CD14-positive monocyte (primary cell): ENCODE measurements at regions not wholly inside any gene's neighbourhood (a gene's known extent, or its start where the extent isn't known, plus 50 kb on each side); places are given as distances from the start of the nearest gene placed in this dataset.

ENCODE experiments used
- DNase-seq, 3 donors: peaks; one replicate each; pipeline ENCODE4 v3.0.0-alpha.2; 2011 to 2022
- H2AFZ ChIP-seq: 2 replicates; pipeline ENCODE4 v1.6.0; 2012; ENCODE audit warnings: mild to moderate bottlenecking, low read depth, low read length, inconsistent platforms; ENCODE audit not compliant: insufficient read depth, poor library complexity, severe bottlenecking
- H3K27ac ChIP-seq, 2 donors: 1 replicate in 1 of 2; 2 replicates in 1 of 2; pipeline ENCODE4 v1.5.1; 2012 to 2013; ENCODE audit warnings: low read length in 2 of 2, control low read depth in 1 of 2, inconsistent platforms in 1 of 2, low read depth in 1 of 2, mild to moderate bottlenecking in 1 of 2
- H3K27me3 ChIP-seq, 2 donors: one replicate each; pipeline versions ENCODE4 v1.6.0 to v1.6.1; 2011 to 2013; ENCODE audit warnings: low read length in 2 of 2; ENCODE audit not compliant: control insufficient read depth in 2 of 2, insufficient read depth in 2 of 2
- H3K36me3 ChIP-seq, 2 donors: replicated peaks in 1 of 2; 1 replicate in 1 of 2; 2 replicates in 1 of 2; pipeline versions ENCODE4 v1.5.1 to v1.6.1; 2012 to 2013; ENCODE audit warnings: low read length in 2 of 2, control low read depth in 1 of 2, inconsistent platforms in 1 of 2, mild to moderate bottlenecking in 1 of 2; ENCODE audit not compliant: insufficient read depth in 2 of 2, control insufficient read depth in 1 of 2
- H3K4me1 ChIP-seq, 2 donors: 1 replicate in 1 of 2; 2 replicates in 1 of 2; pipeline versions ENCODE4 v1.5.1 to v1.6.1; 2012 to 2013; ENCODE audit warnings: low read length in 2 of 2, control low read depth in 1 of 2, inconsistent platforms in 1 of 2, mild to moderate bottlenecking in 1 of 2, moderate library complexity in 1 of 2; ENCODE audit not compliant: insufficient read depth in 2 of 2, control insufficient read depth in 1 of 2
- H3K4me2 ChIP-seq: replicated peaks from 2 replicates; pipeline ENCODE3; 2012; ENCODE audit warnings: low read length, moderate library complexity, mild to moderate bottlenecking; ENCODE audit not compliant: poor library complexity, severe bottlenecking; ENCODE audit errors: extremely low read depth
- H3K4me3 ChIP-seq, 3 experiments: fragments of 200-600 bp in 1 of 3; sonication (generic) in 1 of 3; replicated peaks in 1 of 3; 1 replicate in 2 of 3; 2 replicates in 1 of 3; pipeline ENCODE4 v1.5.1; 2011 to 2013; ENCODE audit warnings: low read length in 3 of 3, mild to moderate bottlenecking in 3 of 3, control low read depth in 2 of 3, low read depth in 2 of 3, inconsistent platforms in 1 of 3, moderate library complexity in 1 of 3
- H3K79me2 ChIP-seq: 2 replicates; pipeline ENCODE4 v1.6.0; 2012; ENCODE audit warnings: mild to moderate bottlenecking, control low read depth, inconsistent platforms, low read length, moderate library complexity; ENCODE audit not compliant: insufficient read depth
- H3K9ac ChIP-seq: 2 replicates; pipeline ENCODE4 v1.6.0; 2017; ENCODE audit warnings: low read length, mild to moderate bottlenecking; ENCODE audit not compliant: insufficient read depth, poor library complexity, severe bottlenecking
- H3K9me3 ChIP-seq, 2 donors: replicated peaks in 1 of 2; 1 replicate in 1 of 2; 2 replicates in 1 of 2; pipeline versions ENCODE4 v1.5.1 to v1.6.1; 2012 to 2013; ENCODE audit warnings: low read length in 2 of 2, control low read depth in 1 of 2; ENCODE audit not compliant: control insufficient read depth in 1 of 2, insufficient read depth in 1 of 2
- H4K20me1 ChIP-seq: 2 replicates; pipeline ENCODE4 v1.6.0; 2012; ENCODE audit warnings: mild to moderate bottlenecking, low read length, control low read depth, moderate library complexity; ENCODE audit not compliant: insufficient read depth
- H3K27ac Mint-ChIP-seq, 7 donors: one replicate each; pipeline ENCODE4 v1.8.0; 2020; ENCODE audit warnings: mild to moderate bottlenecking in 7 of 7, mixed read lengths in 7 of 7, moderate library complexity in 6 of 7, inconsistent platforms in 2 of 7
- H3K27me3 Mint-ChIP-seq, 3 donors: one replicate each; pipeline ENCODE4 v1.8.0; 2021 to 2022; ENCODE audit warnings: low read depth in 3 of 3, mild to moderate bottlenecking in 3 of 3, mixed read lengths in 3 of 3, moderate library complexity in 3 of 3, inconsistent platforms in 1 of 3
- H3K36me3 Mint-ChIP-seq, 2 donors: one replicate each; pipeline ENCODE4 v1.8.0; 2020; ENCODE audit warnings: mixed read lengths in 2 of 2, inconsistent platforms in 1 of 2, mild to moderate bottlenecking in 1 of 2
- H3K4me1 Mint-ChIP-seq: one replicate; pipeline ENCODE4 v1.8.0; 2020; ENCODE audit warnings: mild to moderate bottlenecking, mixed read lengths
- H3K4me3 Mint-ChIP-seq, 2 donors: one replicate each; pipeline ENCODE4 v1.8.0; 2020; ENCODE audit warnings: mild to moderate bottlenecking in 2 of 2, mixed read lengths in 2 of 2, moderate library complexity in 1 of 2
- H3K9me3 Mint-ChIP-seq, 7 donors: one replicate each; pipeline ENCODE4 v1.8.0; 2020 to 2022; ENCODE audit warnings: mixed read lengths in 7 of 7, mild to moderate bottlenecking in 6 of 7, moderate library complexity in 6 of 7, inconsistent platforms in 2 of 7
- WGBS: methylation state at CpG from one replicate; pipeline ENCODE4 v1.1.5; 2013; ENCODE audit warnings: missing lambda C conversion rate; ENCODE audit not compliant: insufficient coverage; 5-methylcytosine and 5-hydroxymethylcytosine counted together
- intact Hi-C, 2 donors: fragments of 100-400 bp; cut with micrococcal nuclease; formaldehyde crosslinking; loops; one replicate each; pipeline versions ENCODE4 v1.15.0 to v1.15.1; 2023
- TF ChIP-seq, protein P1 (sequence below): fragments of 200-600 bp; IDR thresholded peaks from one replicate; pipeline ENCODE4 v1.8.0; 2022; ENCODE audit warnings: antibody characterized with exemption, mild to moderate bottlenecking

DNA sequence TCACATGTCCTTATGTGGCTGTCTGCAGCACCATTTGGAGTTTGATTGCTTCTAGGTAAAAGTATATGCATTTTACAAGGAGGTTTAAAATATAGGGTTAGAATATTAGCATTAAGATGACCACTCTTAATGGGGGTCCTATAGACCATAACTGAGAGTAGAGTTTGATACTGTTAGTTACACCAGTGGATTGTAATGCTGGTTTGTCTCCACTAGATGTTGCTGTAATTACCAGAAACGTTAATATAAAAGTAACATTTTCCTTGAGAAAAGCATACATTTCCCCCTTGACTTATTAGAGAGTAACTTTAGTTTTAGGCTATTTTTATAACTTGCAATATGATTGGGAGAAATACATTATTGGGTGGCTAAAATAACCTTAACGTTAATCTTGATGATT is 93.0 kb downstream of the ZXDA start:
- no peak overlapping the region for H3K4me3 ChIP-seq
- Mint-ChIP-seq H3K27me3 (peaks cover 1 to 2% (median 1%) of the 10 kb centered on the region in 3 donors), H3K9me3 (peaks cover 0 to 3% (median 0%) of the 10 kb centered on the region in 7 donors), H3K4me3 (no peak overlapping the region), H3K27ac (peak overlapping the region in 1 of 7 donors; percentile 10), H3K36me3 (no peaks in the 10 kb centered on the region), H3K4me1 (peaks cover 3% of the 10 kb centered on the region)
- no CpG with 5 or more reads among the region's 2 CpGs for WGBS
- DNase-seq, result no peak
- H3K9me3 ChIP-seq, result no peaks in the 10 kb centered on the region
- no peaks in the 10 kb centered on the region for H3K79me2 ChIP-seq
- H3K4me1 ChIP-seq, result no peaks in the 10 kb centered on the region
- no peak overlapping the region for H3K9ac ChIP-seq
- no peak overlapping the region for H3K27ac ChIP-seq
- H3K27me3 ChIP-seq, result no peaks in the 10 kb centered on the region
- no peak overlapping the region for H3K4me2 ChIP-seq
- no peak overlapping the region for H2AFZ ChIP-seq
- intact Hi-C loops, result no loop called here
- H3K36me3 ChIP-seq, result no peaks in the 10 kb centered on the region
- H4K20me1 ChIP-seq, result no peaks in the 10 kb centered on the region
- TF ChIP-seq, protein P1, sequence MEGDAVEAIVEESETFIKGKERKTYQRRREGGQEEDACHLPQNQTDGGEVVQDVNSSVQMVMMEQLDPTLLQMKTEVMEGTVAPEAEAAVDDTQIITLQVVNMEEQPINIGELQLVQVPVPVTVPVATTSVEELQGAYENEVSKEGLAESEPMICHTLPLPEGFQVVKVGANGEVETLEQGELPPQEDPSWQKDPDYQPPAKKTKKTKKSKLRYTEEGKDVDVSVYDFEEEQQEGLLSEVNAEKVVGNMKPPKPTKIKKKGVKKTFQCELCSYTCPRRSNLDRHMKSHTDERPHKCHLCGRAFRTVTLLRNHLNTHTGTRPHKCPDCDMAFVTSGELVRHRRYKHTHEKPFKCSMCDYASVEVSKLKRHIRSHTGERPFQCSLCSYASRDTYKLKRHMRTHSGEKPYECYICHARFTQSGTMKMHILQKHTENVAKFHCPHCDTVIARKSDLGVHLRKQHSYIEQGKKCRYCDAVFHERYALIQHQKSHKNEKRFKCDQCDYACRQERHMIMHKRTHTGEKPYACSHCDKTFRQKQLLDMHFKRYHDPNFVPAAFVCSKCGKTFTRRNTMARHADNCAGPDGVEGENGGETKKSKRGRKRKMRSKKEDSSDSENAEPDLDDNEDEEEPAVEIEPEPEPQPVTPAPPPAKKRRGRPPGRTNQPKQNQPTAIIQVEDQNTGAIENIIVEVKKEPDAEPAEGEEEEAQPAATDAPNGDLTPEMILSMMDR, result peak; percentile 23

DNA sequence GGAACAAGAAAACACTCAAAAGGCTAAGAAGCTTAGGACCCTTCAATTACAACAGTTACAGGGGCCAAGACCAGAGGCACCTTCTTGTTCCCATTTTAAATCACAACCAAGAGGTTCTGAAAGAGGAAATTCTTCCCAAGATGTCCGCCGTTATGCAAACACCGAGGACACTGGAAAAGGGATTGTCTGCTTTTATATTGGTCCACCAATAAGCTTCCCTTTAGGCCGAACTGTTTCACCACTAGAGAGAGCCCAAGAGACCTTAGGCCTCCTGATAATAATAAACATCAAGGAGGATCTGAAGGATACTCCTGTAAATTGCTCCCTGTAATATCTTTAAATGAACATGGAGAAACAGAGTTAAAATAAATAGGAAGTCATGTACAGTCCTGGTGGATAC is 92.6 kb upstream of the NLRP2B start:
- TF ChIP-seq, protein P1, result no peak
- H3K9me3 ChIP-seq, result no peaks in the 10 kb centered on the region
- H3K9ac ChIP-seq, result no peak overlapping the region
- H3K4me1 Mint-ChIP-seq, result no peaks in the 10 kb centered on the region
- no peaks in the 10 kb centered on the region for H3K27me3 Mint-ChIP-seq
- no peaks in the 10 kb centered on the region for H3K27me3 ChIP-seq
- H3K27ac ChIP-seq, result no peak overlapping the region
- no peak overlapping the region for H2AFZ ChIP-seq
- peaks cover 0 to 2% (median 0%) of the 10 kb centered on the region in 7 donors for H3K9me3 Mint-ChIP-seq
- no peak overlapping the region for H3K4me3 Mint-ChIP-seq
- intact Hi-C loops, result no loop called here
- H3K79me2 ChIP-seq, result no peaks in the 10 kb centered on the region
- H3K4me1 ChIP-seq, result no peaks in the 10 kb centered on the region
- no peak overlapping the region for H3K27ac Mint-ChIP-seq
- no peaks in the 10 kb centered on the region for H4K20me1 ChIP-seq
- no peaks in the 10 kb centered on the region for H3K36me3 Mint-ChIP-seq
- H3K4me3 ChIP-seq, result no peak overlapping the region
- no peaks in the 10 kb centered on the region for H3K36me3 ChIP-seq
- WGBS, result no CpG with 5 or more reads among the region's 4 CpGs
- DNase-seq, result no peak
- H3K4me2 ChIP-seq, result no peak overlapping the region
